ENCODE measurements at regions not wholly inside any gene's neighbourhood (a gene's known extent, or its start where the extent isn't known, plus 50 kb on each side); places are given as distances from the start of the nearest gene placed in this dataset.
"Not testable (repeated sequence)": the region's sequence is repeated elsewhere in the genome, so short reads cannot be mapped to it uniquely, and the experiment has no call there.

DNA sequence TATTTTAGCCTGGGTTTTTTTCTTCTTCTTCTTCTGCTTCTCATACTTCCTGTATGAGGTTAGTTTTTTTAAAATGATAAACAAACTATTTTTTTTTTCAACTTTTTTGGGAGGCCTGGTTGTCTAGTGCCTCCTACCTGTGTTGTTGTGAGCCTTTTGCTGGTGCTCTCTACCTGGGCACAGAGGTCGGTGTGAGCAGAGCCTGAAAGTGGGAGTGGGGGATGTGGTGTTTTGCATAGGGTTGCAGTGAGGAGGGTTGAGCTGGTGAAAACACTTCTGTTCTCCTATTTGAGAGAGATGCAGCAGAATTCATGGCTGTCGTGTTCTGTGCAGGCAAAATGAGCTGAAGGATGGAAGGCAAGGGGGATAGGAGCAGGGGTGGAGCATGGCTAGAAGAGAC is 232.7 kb upstream of the PLGLB2 start:
- not testable (repeated sequence) for DNase-seq (ENCODE audit: low read depth)

DNA sequence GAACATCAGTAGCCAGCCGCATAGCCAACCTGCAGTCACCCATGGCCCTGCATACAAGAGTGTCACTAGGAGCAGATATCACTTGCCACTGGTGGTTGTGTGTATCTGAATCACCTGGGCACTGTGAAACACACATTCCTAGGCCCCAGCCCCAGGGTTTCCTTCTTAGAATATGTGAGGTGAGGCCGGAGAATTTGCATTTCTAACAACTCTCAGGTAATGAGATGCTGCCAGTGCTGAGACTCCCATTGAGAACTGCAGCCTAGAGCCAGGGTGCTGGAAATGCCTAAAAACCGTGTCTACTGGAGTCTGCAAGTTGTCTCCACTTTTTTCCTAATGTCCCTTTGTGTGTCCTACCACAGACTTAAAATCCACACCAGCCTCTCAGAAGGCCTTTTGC is 232.0 kb upstream of the PLGLB2 start:
- DNase-seq (ENCODE audit: low read depth) = not testable (repeated sequence)

DNA sequence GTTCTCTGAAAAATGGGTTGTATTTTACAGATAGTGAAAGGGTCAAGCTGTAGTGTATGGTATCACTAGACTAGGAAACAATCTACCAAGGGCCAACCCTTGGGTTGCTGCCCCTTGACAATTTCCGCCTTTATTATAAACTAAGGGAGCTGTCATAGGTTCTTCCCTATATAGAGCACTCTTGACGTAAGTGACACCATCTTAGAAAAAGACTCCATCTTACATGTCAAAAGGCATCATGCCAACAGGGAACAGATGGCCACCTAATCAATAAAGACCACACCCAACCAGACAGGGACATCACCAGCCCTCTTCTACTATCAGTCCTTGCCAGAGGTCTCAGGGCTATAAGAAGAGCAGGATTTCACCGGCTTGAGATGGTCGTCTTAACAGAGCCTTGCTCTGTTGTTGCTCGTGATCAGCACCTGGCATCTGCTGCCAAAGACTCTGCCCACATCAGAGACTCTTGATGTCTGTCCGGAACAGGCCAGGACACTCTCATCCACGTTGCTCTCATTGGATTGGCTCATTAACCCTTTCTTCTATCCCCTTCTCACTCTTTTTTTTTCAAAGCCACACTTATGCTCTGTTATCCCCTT is 231.4 kb upstream of the PLGLB2 start:
- DNase-seq (ENCODE audit: low read depth) = not testable (repeated sequence)

DNA sequence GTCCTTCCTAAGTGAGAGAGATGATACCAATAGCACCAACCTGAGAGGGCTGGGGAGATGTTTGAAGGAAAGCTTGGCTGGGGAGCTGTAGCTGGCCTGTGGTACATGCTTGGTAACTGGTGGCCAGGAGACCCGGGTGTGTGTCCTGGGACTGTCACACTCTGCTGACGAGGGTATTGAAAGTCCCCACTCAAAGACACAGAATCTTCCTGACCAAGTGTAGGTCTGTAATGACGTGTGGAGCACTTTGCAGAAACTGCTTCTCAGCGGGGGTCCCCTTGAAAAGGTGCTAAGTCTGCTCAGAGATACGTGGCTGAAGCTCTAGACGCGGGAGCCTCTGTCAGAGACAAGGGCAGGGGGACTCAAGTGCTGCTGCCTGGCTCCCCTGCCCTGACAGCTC is 230.4 kb upstream of the PLGLB2 start:
- DNase-seq (ENCODE audit: low read depth) = not testable (repeated sequence)

DNA sequence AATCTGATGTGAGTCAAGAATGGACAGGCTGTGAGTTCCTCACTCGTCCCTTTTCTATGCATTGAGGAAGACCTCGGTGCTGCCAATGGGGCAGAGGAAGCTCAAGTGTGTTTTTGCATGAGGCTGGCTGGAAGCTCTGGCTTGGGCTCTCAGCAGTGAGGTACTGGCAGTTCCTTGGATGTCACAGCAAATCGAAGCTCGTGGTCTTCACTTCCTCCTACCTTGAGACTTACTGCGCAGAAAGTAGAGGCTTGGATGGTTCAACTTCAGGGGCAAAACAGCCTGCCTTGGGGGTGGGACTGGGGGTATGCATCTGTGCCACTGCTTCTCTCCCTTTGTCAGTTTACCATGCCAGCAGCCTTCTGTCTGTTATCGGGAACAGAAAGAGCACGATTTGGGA is 229.8 kb upstream of the PLGLB2 start:
- DNase-seq (ENCODE audit: low read depth) = not testable (repeated sequence)

DNA sequence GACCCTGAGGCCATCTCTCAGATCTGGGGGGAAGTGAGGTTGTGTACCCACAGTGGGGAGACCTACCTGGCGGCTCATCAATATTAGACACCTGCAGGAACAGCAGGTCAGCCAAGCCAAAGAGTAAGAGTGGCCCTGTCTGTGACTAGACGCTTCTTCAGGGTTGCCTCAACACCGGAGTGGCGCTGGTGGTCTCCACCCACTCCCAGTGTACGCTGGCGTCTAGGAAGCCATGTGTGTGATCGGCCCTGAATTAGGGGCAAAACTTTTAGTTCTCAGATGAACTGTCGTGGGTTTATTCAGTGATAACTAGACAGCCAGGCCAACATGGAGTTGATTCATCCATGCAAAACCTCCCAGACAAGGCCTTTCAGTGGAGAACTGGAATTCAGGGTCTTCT is 229.3 kb upstream of the PLGLB2 start:
- DNase-seq (ENCODE audit: low read depth) = not testable (repeated sequence)

DNA sequence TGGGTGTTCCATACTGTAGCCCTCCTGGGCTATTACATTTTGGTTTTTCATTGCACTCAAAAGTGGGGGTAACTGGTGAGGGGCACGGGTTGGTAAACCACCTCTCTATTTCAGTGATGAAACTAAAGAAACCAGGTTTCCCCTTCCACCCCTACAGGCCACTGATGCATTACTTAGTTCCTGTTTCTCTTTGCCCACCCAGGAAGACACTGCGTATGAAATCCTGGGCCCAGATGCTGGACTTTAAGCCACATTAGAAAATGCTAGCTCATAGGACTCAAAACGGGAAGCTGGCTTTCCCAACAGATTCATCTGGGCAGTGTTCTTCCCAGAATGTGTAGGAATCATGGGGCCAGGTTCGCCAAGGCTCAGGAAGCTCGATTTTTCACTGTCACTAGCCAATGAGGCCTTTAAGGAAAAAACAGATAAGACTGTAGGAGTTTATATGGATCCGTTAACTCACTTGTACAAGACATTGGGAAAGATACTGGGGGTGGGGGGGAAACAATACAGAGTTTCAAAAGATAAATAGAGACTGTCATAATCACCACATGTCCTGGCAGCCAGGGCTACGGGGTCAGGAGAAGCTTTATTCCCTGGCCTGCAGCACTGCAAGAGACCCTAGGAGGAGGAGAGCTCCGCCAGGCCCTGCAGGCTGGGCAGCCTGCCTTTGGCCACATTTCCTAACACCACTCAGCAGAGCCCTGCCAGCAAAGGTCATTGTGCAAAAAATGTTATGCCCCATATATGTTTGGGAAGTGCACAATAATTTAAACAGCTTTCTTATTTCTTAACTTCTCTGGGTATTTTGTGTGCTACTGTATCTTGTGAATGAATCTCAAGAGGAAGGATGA is 228.5 kb upstream of the PLGLB2 start:
- DNase-seq (ENCODE audit: low read depth) = not testable (repeated sequence)

DNA sequence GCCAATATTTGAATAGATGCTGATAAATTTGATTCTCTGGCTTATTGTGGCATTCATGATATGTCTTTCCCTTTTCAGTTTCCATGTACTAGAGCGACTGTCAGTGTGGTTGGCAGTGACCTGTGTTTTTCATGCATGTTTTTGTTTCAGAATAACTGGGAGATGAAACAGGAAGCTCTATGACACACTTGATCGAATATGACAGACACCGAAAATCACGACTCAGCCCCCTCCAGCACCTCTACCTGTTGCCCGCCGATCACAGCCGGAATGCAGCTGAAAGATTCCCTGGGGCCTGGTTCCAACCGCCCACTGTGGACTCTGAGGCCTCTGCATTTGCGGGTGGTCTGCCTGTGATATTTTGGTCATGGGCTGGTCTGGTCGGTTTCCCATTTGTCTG is 226.8 kb upstream of the PLGLB2 start:
- DNase-seq (ENCODE audit: low read depth) = peak; percentile 59

DNA sequence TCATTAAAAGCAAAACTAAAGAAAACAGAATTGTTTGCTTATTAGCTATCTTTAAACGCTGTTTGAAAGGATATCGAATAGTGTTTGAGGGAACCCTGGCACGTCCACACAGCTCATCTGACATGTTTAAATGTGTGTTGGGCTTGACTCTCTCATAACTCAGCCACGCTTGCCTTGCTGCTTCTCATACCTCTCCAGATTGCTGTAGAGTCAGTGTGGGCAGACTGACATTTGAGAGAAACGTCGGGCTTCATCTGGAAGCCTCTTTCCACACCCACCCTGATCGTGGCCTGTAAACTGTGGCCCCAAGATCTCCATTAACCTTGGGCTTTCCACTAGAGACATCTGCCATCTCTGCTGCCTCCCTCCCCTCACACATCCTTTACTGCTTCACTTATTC is 226.4 kb upstream of the PLGLB2 start:
- not testable (repeated sequence) for DNase-seq (ENCODE audit: low read depth)

DNA sequence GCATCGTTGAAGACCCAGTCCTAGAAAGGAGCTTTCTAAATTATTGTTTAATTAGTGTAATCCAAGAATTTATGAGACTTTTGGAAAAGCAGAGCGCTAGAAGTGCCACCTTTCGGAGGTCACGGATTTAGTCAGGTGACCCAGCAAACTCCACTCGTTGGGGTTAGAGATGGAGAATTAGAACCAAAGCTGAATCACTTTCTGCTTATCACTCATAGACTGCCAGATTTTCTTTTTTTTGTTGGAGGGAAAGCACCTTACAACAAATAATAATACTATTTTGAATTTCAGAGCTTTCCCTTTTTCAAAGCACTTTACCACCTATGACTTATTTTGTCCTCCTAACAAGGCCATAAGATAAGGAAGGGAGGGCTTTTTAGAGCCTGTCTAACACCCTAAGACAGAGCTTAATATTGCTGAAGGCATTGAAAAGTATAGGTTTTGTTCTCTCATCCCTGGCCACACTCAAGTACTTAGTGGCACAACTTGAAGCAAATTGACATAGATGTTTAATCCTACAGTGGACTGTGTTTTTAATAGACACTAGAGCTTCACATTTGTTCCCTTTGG is 223.2 kb upstream of the PLGLB2 start:
- not testable (repeated sequence) for DNase-seq (ENCODE audit: low read depth)

DNA sequence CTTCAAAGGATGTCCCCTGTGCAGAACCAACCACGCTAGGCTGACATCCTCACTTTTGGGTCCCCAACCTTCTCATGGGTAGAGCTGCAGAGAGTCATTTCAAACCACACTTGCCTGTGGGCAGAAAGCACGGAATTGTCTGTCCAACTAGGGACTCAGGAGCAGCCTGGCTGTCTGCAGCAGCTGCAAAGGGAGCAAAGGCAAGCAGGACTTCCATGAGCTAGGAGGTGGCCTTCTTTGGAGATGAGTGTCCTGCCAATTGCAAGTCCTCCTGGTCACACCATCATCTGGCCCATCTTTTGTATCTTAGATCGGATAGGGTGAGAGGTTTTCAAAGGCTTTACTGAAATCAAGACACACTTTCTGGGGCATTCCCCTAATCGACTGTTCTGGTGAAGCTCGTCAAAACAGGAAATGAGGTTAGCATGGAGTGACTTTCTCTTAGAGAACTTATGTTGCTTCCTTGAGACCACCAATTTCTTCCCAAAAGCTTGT is 222.3 kb upstream of the PLGLB2 start:
- DNase-seq (ENCODE audit: low read depth) = not testable (repeated sequence)

DNA sequence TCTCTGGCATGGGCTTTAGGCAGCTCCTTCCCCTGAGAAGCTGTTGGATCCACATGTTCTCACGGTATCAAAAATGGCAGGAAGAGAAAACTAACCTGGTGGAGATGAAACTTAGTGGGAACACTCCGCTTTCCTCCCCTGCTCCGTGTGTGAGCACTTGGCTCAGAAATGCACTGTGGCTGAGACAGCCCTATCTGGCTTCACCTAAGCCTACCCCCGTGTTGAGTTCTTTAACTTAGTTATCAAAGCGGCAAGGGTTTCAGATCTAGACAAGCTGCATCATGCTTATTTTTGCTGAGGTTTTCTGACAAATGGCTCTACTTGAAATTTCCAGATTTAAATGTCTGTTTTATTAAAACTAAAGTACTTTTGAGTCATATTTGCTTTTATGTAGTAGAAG is 221.6 kb upstream of the PLGLB2 start:
- DNase-seq (ENCODE audit: low read depth) = not testable (repeated sequence)

DNA sequence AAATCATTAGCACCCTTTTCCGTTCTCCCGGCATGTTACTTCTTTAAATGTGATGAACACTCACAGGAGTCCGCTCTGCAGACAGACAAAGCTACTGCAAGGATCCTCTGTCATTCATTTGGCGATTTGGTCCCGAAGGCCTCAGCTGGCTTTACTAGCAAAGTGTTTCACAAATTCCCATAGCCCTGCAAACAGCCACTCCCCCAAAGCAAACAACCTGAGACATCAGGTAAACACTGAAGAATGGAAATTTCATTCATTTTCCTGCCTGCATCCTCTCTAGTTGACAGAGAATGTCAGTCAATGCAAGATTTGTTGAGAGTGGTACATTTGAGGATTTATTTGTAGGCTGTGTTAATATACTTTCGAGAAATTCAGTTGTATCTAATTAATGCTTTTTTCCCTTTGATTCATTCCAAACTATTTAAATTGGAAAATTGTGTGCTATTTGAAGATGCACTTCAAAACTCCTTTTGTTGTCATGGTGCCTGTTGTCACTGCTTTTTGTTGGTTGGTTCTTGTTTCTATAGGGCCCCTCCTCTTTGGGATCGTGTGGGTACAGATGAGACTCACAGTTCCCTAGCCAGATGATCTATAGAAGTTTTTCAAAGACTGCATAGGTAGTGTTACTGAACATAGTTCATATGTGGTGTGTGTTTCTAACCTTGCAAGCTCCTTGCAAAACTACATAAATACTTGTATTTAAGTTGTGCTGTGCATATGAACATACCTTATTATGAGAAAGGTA is 215.7 kb upstream of the PLGLB2 start:
- not testable (repeated sequence) for DNase-seq (ENCODE audit: low read depth)

DNA sequence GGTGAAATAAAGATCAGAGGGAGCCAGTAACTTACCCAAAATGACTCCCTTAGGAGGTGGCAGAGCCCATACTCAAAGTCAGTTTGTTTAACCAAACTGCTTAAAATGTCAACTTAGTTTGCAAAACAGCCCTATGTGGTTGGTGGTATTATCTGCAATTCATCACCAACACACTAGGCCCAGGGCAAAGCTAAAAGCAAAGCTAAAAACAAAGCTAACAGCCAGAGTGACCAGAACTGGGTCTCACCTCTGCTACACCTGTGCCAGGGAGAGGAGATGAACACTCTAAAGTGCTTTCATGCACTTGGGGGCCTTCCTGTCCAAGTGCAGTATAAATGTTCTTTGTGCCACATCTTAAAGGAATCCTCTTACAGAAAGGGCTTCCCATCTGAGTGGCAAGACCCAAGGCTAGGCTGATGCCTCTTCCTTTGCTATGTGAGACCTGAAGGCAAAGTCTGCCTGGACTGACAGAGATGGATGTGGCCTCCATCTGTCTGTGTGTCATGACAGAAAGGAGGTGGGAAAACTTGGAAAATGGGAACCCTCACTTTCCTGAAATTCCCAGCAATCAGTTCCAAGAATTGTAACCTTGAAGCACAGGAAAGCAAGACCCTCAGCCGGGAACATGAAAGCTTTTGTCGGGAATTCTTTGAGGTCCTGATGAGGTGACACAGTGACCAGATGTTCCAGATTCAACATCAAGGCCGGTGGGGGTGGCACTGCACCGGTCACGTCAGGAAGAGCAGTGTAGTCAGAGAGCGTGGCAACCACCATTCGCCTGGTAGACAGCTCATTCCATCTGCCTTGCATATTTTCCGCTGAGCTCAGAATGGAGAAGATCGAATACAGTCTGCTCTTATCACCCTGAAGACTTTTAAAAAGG is 214.3 kb upstream of the PLGLB2 start:
- not testable (repeated sequence) for DNase-seq (ENCODE audit: low read depth)

DNA sequence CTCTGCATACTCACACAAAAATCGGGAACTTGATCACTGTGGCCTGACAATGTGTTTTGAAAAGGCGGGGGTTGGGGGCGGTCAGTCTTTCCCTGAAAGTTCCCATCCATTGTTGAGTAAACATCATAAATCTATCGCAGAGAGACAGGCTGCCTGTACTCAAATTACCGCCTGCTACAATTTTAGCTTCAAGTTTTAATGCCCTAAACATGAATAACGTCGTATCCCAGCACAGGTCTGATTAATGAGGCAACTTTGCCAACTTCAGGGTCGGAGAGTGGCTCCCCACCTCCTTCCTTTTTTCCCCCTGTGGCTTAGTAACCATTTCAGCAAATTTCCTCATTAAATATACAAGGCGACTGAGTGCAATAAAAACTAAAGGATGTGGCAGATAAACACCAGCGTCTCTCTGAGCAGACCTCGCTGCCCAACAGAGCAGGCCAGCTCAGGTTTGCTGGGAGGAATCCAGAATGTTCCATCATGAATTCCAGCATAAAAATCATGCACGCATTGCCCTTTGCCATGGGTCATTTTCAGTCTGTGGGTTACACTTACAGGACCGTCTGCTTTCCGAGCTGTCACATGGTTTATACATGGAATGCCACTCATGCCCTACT is 213.5 kb upstream of the PLGLB2 start:
- DNase-seq (ENCODE audit: low read depth) = not testable (repeated sequence)

DNA sequence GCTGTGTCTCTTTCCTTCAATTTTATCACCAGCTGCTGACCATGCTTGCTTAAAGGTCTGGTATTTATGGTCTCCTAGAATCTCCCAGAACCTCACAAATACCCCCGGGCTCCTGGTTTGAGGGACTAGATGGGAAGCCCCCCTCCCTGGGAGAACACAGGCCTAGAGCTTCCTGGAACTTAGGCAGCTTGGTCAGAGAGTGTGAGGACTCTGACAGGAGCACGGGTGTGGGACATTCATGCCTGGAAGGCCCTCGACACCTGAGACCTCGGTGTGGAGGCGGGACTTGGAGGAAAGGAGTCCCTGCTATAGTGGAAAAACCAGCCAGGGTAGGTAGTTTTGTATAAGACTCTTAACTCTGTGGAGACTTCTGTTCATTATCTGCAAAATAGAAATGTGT is 211.5 kb upstream of the PLGLB2 start:
- not testable (repeated sequence) for DNase-seq (ENCODE audit: low read depth)

DNA sequence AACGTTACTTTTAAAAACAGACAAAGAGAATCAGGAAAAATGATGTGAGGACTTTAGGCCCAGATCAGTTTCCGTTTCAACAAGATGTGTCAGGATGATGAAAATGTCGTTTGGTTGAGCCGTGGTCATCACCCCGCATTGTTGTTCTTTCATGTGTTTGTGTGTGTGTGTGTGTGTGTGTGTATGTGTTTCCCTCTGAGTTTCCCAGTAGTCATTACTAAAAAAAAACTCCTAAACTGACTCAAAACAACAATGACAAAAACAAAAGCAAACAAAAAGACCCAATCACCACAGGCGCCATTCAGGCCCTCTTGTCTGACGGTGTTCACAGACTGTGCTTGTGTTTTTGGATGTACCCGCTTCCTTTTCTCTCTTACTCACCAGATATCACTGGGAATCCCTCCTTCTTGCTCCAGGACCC is 210.6 kb upstream of the PLGLB2 start:
- DNase-seq (ENCODE audit: low read depth) = not testable (repeated sequence)

DNA sequence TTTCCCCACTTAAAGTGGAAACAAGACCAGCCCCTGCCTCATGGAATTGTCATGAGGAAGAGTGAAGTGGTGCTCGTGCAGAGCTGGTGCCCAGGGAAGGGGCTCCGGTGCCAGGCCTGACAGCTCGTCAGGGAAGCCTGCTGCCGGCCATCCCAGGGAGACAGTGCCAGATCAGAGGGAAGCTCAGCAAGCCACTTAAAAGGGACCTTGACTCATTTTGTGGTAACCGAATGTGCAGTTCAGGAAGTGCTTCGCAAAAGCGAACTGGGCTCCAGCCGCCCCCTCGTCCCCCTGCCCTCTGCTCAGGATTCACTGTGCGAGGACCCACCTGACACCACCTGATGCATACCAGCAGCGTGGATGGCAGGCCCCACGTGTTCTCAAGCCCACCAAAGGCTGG is 209.6 kb upstream of the PLGLB2 start:
- DNase-seq (ENCODE audit: low read depth) = not testable (repeated sequence)

DNA sequence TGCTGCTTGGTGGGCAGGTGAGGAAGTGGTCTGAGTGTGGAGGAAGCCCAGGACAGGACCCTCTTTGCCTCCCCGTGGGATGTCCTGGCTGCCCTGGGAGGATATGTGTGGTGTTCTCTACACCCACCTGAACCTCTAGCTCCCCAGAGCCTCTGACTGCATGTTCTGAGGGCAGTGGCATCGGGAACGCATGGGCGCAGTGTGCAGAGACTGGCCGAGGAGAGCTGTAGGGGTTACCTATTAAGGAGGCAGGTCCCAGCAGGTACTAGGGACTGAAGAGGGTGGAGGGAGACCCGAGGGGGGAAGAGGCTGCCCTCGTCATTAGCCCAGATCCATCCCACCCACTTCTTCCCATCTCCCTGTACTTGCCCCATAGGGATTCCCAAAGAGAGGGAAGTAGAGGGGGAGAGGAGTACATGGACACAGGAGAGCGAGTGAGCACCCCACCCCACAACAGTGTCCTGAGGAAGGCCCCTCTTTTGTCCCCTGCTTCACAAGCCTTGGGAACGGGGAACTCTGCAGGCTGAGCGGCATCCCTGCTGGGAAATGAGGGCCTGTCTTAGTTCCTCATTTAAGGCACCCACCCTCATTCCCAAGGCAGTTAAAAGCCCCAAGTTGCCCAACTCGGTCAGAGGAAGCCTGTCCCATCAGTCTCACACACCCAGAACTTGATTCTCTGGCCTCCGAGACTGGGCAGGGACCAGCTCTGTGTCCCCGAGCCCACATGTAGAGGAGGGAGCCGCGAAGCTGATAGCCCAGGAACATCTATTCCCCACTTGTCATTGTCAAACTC is 208.5 kb upstream of the PLGLB2 start:
- not testable (repeated sequence) for DNase-seq (ENCODE audit: low read depth)

DNA sequence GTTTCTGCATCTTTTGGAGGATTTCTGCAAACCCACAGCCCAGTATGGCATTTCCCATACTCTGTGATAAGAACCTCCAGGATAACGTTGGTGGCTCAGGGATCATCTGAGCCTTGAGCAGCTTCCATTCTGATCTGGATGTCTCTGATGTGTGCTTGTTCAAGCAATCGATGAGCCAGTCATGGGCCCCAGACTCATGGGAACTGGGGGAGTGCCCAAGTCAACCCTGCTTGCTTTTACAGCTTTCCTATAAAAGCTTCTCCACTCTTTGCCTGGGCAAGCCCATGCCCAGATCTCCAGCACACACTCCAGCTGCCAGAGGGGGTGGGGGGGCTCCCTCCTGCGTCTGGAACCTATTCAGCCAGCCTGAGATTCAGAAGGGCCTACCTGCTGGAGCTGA is 207.6 kb upstream of the PLGLB2 start:
- DNase-seq (ENCODE audit: low read depth) = not testable (repeated sequence)

Data from activated T-cell treated with anti-CD3 and anti-CD28 coated beads for 24 hours (primary cell).